Heart left ventricle (tissue), 16 donors: ENCODE measurements at regions not wholly inside any gene's neighbourhood (a gene's known extent, or its start where the extent isn't known, plus 50 kb on each side); places are given as distances from the start of the nearest gene placed in this dataset.
A peak's percentile ranks its signal among the peaks of the same experiment; 100 is the strongest.

Experiments
- ATAC-seq, 4 donors: fragments of 200-7000 bp; cut with Tn5 transposase; one replicate each; pipeline ENCODE4 v1.9.1; 2020 to 2022; ENCODE audit warnings: moderate library complexity in 4 of 4, mild to moderate bottlenecking in 3 of 4, moderate number of reproducible peaks in 1 of 4
- DNase-seq, 5 donors: peaks; one replicate each; pipeline ENCODE4 v3.0.0-alpha.2; 2020
- H3K27ac ChIP-seq, 12 donors: fragments of 200-600 bp; sonication (generic) in 4 of 12; one replicate each; pipeline versions ENCODE4 v1.5.0 to v1.8.0; 2016 to 2022; ENCODE audit warnings: mild to moderate bottlenecking in 2 of 12
- H3K27me3 ChIP-seq, 9 donors: fragments of 200-600 bp; sonication (generic) in 2 of 9; one replicate each; pipeline versions ENCODE4 v1.5.1 to v1.8.0; 2016 to 2022; ENCODE audit warnings: mild to moderate bottlenecking in 3 of 9
- H3K36me3 ChIP-seq, 9 donors: fragments of 200-600 bp; sonication (generic) in 2 of 9; one replicate each; pipeline versions ENCODE4 v1.5.0 to v1.8.0; 2018 to 2022; ENCODE audit warnings: mild to moderate bottlenecking in 2 of 9
- H3K4me1 ChIP-seq, 12 donors: fragments of 200-600 bp; sonication (generic) in 4 of 12; one replicate each; pipeline versions ENCODE4 v1.5.0 to v1.8.0; 2016 to 2022; ENCODE audit warnings: mild to moderate bottlenecking in 3 of 12
- H3K4me3 ChIP-seq, 12 donors: fragments of 200-600 bp; sonication (generic) in 4 of 12; one replicate each; pipeline versions ENCODE4 v1.5.0 to v1.8.0; 2017 to 2022; ENCODE audit warnings: mild to moderate bottlenecking in 9 of 12, moderate library complexity in 4 of 12
- H3K9me3 ChIP-seq, 12 donors: fragments of 200-600 bp; sonication (generic) in 4 of 12; one replicate each; pipeline versions ENCODE4 v1.5.0 to v1.8.0; 2016 to 2022; ENCODE audit warnings: mild to moderate bottlenecking in 1 of 12
- POLR2A ChIP-seq, 2 donors: fragments of 450-650 bp; IDR thresholded peaks; one replicate each; pipeline ENCODE4 v1.6.1; 2017; ENCODE audit warnings: antibody characterized with exemption in 2 of 2, mild to moderate bottlenecking in 2 of 2, moderate library complexity in 2 of 2
- WGBS, 4 donors: extraction: QIAGEN DNeasy Blood & Tissue Kit in 2 of 4; methylation state at CpG; one replicate each; pipeline versions ENCODE4 v1.1.5 to v1.1.7; 2013 to 2018; 5-methylcytosine and 5-hydroxymethylcytosine counted together
- intact Hi-C, 10 donors: fragments of 100-400 bp; cut with DNase I; formaldehyde crosslinking; loops; one replicate each; pipeline versions ENCODE4 v1.11.1 to v1.14.2; 2022
- TF ChIP-seq, protein P1 (sequence below), 12 donors: fragments of 200-600 bp; sonication (generic) in 4 of 12; IDR thresholded peaks; one replicate each; pipeline versions ENCODE4 v1.5.0 to v1.8.0; 2018 to 2022; ENCODE audit warnings: antibody characterized with exemption in 12 of 12, mild to moderate bottlenecking in 5 of 12
- donor health status: ischemic (EF 13 %, LVEDD 7.1; RV severe dilation, severe dysfunction).
- donor health status: healthy with polysubstance abuse.
- donor health status: DM: no; HTN: yes; CAD: no.
- donor health status: DM: no; HTN: no; CAD: no.
- donor health status: ischemic (EF 25% LVEDD 6.9; RV normal size, moderate dysfunction).
- donor health status: ischemic (EF 25% LVEDD 5.7; RV mildly dilated, moderate dysfunction).
- donor health status: healthy.
- donor health status: DM: yes; HTN: yes; CAD: no.
- donor health status: ischemic (EF 35%, LVEDD 5.7; RV mildly dilated, moderate dysfunction).
- donor health status: nonischemic (EF 11% LVEDD 7.7; RV severe dilation, severe dysfunction).
- donor health status: DM: yes; HTN: yes; CAD: no.
- donor health status: PGD.
- donor health status: ischemic (EF 29% LVEDD 5.4; RV normal size, mild dysfunction).
- donor health status: nonischemic (EF 23%, LVEDD 6.1; RV moderate dilation, normal function).

DNA sequence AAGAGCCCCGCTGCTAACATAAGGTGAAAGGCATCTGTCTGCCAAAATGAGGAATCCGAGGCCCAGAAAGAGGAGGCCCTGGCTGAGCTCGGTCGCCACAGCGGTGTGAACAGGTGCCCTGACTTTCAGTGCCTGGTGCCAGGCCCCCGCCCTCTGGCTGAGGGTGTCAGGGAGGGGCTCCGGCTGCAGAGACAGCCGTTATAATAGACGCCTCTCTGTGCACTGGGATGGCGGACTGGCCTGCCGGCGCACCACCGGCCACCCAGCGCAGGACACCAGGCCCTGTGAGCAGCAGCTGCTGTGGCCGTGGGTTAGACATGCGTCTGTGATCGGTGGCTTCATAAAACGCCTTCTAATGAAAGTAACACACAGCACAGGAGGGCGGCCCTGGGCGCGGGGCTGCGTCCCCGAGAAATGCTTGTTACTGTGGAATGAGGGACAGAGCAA, 51.4 kb upstream of the ACTRT2 start:
- intact Hi-C loops: no loop called here
- WGBS, 4 donors: 84 to 92% (median 90%) methylated on average over 18 to 23 of the region's 23 CpGs

DNA sequence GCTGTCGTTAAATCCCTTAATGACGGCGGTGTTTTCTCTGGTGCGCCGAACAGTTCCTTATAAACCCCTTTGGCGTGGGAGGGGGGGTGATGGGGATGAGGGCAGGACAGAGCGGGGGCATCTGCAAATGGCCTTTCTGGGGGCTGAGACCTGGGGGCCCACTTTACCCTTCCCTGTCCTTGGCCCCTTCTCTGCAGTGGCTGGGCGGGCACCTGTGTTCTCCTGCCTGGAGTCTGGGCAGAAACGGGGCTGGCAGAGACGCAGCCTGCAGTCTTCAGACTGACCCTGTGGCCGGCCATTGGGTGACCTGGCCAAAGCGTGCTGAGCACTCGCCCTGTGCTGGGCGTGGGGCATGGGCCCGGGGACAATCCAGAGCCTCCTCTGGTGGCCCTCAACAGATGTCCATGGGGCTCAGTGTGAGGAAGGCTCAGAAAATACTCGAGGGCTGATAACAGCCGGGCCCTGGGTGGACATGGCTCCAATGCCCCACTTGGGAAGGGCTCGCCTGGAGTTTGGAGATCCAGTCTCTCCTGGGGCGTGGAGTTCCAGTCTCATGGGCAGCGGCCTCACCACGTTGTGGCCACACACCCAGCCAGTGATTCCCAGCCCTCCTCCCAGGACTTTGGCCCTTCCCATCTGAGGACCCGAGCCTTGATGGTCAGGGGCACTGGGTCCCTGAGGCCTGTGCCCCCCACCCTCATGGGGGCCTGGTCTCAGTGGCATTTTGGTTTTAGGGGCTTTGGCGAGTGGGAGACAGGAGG, 50.8 kb upstream of the ACTRT2 start:
- ATAC-seq: no peak
- no peaks in the 10 kb centered on the region for H3K4me1 ChIP-seq
- 84 to 90% (median 88%) methylated on average over 21 to 23 of the region's 23 CpGs for WGBS, 4 donors
- DNase-seq: peak in 1 of 5 donors; percentile 48
- no peaks in the 10 kb centered on the region for H3K36me3 ChIP-seq
- intact Hi-C loops: no loop called here
- no peaks in the 10 kb centered on the region for H3K9me3 ChIP-seq
- H3K4me3 ChIP-seq: no peak overlapping the region
- TF ChIP-seq, protein P1, sequence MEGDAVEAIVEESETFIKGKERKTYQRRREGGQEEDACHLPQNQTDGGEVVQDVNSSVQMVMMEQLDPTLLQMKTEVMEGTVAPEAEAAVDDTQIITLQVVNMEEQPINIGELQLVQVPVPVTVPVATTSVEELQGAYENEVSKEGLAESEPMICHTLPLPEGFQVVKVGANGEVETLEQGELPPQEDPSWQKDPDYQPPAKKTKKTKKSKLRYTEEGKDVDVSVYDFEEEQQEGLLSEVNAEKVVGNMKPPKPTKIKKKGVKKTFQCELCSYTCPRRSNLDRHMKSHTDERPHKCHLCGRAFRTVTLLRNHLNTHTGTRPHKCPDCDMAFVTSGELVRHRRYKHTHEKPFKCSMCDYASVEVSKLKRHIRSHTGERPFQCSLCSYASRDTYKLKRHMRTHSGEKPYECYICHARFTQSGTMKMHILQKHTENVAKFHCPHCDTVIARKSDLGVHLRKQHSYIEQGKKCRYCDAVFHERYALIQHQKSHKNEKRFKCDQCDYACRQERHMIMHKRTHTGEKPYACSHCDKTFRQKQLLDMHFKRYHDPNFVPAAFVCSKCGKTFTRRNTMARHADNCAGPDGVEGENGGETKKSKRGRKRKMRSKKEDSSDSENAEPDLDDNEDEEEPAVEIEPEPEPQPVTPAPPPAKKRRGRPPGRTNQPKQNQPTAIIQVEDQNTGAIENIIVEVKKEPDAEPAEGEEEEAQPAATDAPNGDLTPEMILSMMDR (IDR thresholded peaks at IDR 0.05): no peak
- no peak for TF ChIP-seq POLR2A (IDR thresholded peaks at IDR 0.05)
- H3K27me3 ChIP-seq: peaks cover 0 to 10% (median 0%) of the 10 kb centered on the region in 9 donors
- H3K27ac ChIP-seq: peak overlapping the region in 1 of 12 donors; percentile 11

More for the DNA sequence above, 51.4 kb upstream of the ACTRT2 start:
- Histone ChIP-seq H3K27me3 (peaks cover 0 to 10% (median 0%) of the 10 kb centered on the region in 9 donors), H3K36me3 (no peaks in the 10 kb centered on the region), H3K9me3 (no peaks in the 10 kb centered on the region), H3K27ac (no peak overlapping the region), H3K4me1 (no peaks in the 10 kb centered on the region), H3K4me3 (no peak overlapping the region)
- TF ChIP-seq, protein P1 (IDR thresholded peaks at IDR 0.05): no peak
- TF ChIP-seq POLR2A (IDR thresholded peaks at IDR 0.05): no peak
- DNase-seq (peak in 1 of 5 donors; percentile 51), ATAC-seq (no peak)

DNA sequence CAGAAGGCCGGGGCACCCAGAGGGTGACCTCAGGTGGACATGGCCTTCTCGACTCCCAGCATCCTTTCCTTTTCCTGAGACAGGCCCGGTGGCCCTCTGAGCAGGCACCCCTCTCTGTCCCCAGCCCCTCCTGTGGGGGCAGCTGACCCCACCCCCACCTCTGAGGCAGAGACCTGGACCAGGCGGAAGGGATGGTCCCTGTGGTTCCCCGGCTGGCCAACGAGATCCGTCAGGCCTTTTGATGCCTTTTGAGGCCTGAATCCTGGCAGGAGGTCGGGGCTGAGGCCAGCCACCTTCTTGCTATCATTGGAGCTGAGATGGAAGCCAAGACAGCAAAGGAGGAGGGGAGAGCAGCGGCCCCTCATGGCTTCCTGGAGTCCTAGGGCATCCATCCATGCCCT, 50.2 kb upstream of the ACTRT2 start:
- ATAC-seq: no peak
- TF ChIP-seq, protein P1 (IDR thresholded peaks at IDR 0.05): no peak
- Histone ChIP-seq H3K36me3 (no peaks in the 10 kb centered on the region), H3K4me3 (no peak overlapping the region), H3K27ac (no peak overlapping the region), H3K4me1 (no peaks in the 10 kb centered on the region), H3K9me3 (no peaks in the 10 kb centered on the region), H3K27me3 (peaks cover 0 to 10% (median 0%) of the 10 kb centered on the region in 9 donors)
- 73 to 88% (median 81%) methylated on average over 4 to 9 of the region's 9 CpGs for WGBS, 4 donors
- intact Hi-C loops: no loop called here
- DNase-seq: peak in 1 of 5 donors; percentile 53
